Neural cell (in vitro differentiated cells): ENCODE measurements at regions not wholly inside any gene's neighbourhood (a gene's known extent, or its start where the extent isn't known, plus 50 kb on each side); places are given as distances from the start of the nearest gene placed in this dataset.

Experiments used
- H2AFZ ChIP-seq: fragments of 200-600, 300-800 bp; sonication (generic), shearing (Covaris generic); 2 replicates; pipeline ENCODE4 v1.6.0; 2014; ENCODE audit warnings: low read depth, mild to moderate bottlenecking, antibody characterized with exemption, low read length, moderate library complexity
- H3F3A ChIP-seq: fragments of 200-600 bp; shearing (Covaris generic); 2 replicates; pipeline ENCODE4 v1.6.1; 2016; ENCODE audit warnings: mild to moderate bottlenecking, moderate library complexity, mixed read lengths, antibody characterized with exemption, low read length; ENCODE audit not compliant: insufficient read depth, poor library complexity, severe bottlenecking
- H3K27ac ChIP-seq: fragments of 200-600, 300-800 bp; sonication (generic), shearing (Covaris generic); 2 replicates; pipeline ENCODE4 v1.5.1; 2014; ENCODE audit warnings: mild to moderate bottlenecking, low read length, moderate library complexity
- H3K27me3 ChIP-seq: fragments of 300-800, 200-600 bp; sonication (generic), shearing (Covaris generic); 2 replicates; pipeline ENCODE4 v1.6.0; 2014; ENCODE audit warnings: mild to moderate bottlenecking, low read depth, low read length, moderate library complexity; ENCODE audit not compliant: insufficient read depth
- H3K36me3 ChIP-seq: fragments of 300-800, 200-600 bp; sonication (generic), shearing (Covaris generic); 2 replicates; pipeline ENCODE4 v1.5.1; 2014; ENCODE audit warnings: mild to moderate bottlenecking, antibody characterized with exemption, low read length, moderate library complexity; ENCODE audit not compliant: insufficient read depth
- H3K4me2 ChIP-seq: fragments of 300-800, 200-600 bp; sonication (generic), shearing (Covaris generic); 2 replicates; pipeline ENCODE4 v1.6.0; 2014; ENCODE audit warnings: mild to moderate bottlenecking, low read length
- H3K4me3 ChIP-seq: fragments of 300-800, 200-600 bp; sonication (generic), shearing (Covaris generic); 2 replicates; pipeline ENCODE4 v1.5.1; 2014; ENCODE audit warnings: mild to moderate bottlenecking, low read length, moderate library complexity
- H3K79me2 ChIP-seq: fragments of 200-600 bp; shearing (Covaris generic); replicated peaks from 2 replicates; pipeline ENCODE4 v1.6.0; 2014; ENCODE audit warnings: mild to moderate bottlenecking, low read length, moderate library complexity; ENCODE audit not compliant: insufficient read depth
- H3K9ac ChIP-seq: fragments of 300-800, 200-600 bp; sonication (generic), shearing (Covaris generic); 2 replicates; pipeline ENCODE4 v1.6.1; 2016; ENCODE audit warnings: mild to moderate bottlenecking, low read length, mixed read lengths
- H3K9me2 ChIP-seq: fragments of 200-600 bp; shearing (Covaris generic); 2 replicates; pipeline ENCODE4 v1.6.1; 2016; ENCODE audit warnings: mild to moderate bottlenecking, low read length, mixed read lengths; ENCODE audit not compliant: insufficient read depth
- H3K9me3 ChIP-seq: fragments of 200-600, 300-800 bp; sonication (generic), shearing (Covaris generic); 2 replicates; pipeline ENCODE4 v1.6.1; 2016; ENCODE audit warnings: mild to moderate bottlenecking, mixed run types, low read length, moderate library complexity, mixed read lengths
- H4K20me1 ChIP-seq: fragments of 200-600 bp; shearing (Covaris generic); 2 replicates; pipeline ENCODE4 v1.6.1; 2016; ENCODE audit warnings: mild to moderate bottlenecking, mixed run types; ENCODE audit not compliant: insufficient read depth
- EP300 ChIP-seq: fragments of 450-650 bp; conservative IDR thresholded peaks from 2 replicates; pipeline ENCODE4 v1.6.1; 2014; ENCODE audit warnings: antibody characterized with exemption, mild to moderate bottlenecking, moderate library complexity; ENCODE audit not compliant: poor library complexity, severe bottlenecking
- EZH2 ChIP-seq: fragments of 200-600, 300-800 bp; shearing (Covaris generic), sonication (generic); IDR thresholded peaks from 2 replicates; pipeline ENCODE4 v1.6.1; 2014; ENCODE audit warnings: antibody characterized with exemption, low read length, borderline replicate concordance, mild to moderate bottlenecking; ENCODE audit not compliant: insufficient read depth, poor library complexity, severe bottlenecking
- MXI1 ChIP-seq: fragments of 450-650 bp; conservative IDR thresholded peaks from 2 replicates; pipeline ENCODE4 v1.6.1; 2014; ENCODE audit warnings: antibody characterized with exemption, mild to moderate bottlenecking; ENCODE audit not compliant: poor library complexity, severe bottlenecking
- POLR2AphosphoS5 ChIP-seq: IDR thresholded peaks from 2 replicates; pipeline ENCODE4 v1.6.1; 2012
- RAD21 ChIP-seq: fragments of 450-650 bp; conservative IDR thresholded peaks from 2 replicates; pipeline ENCODE4 v1.6.1; 2014; ENCODE audit warnings: antibody characterized with exemption, mild to moderate bottlenecking, moderate library complexity
- SMC3 ChIP-seq: fragments of 450-650 bp; conservative IDR thresholded peaks from 2 replicates; pipeline ENCODE4 v1.6.1; 2014; ENCODE audit warnings: antibody characterized with exemption, mild to moderate bottlenecking, moderate library complexity; ENCODE audit not compliant: poor library complexity
- TAF1 ChIP-seq: IDR thresholded peaks from 2 replicates; pipeline ENCODE4 v1.6.1; 2012; ENCODE audit warnings: low read depth
- TF ChIP-seq, protein P1 (sequence below): IDR thresholded peaks from 2 replicates; pipeline ENCODE4 v1.6.1; 2012; ENCODE audit warnings: borderline replicate concordance
- TF ChIP-seq, protein P2 (sequence below): fragments of 450-650 bp; IDR thresholded peaks from 2 replicates; pipeline ENCODE4 v1.5.1; 2014; ENCODE audit warnings: antibody characterized with exemption, mild to moderate bottlenecking, moderate library complexity; ENCODE audit not compliant: poor library complexity, severe bottlenecking

DNA sequence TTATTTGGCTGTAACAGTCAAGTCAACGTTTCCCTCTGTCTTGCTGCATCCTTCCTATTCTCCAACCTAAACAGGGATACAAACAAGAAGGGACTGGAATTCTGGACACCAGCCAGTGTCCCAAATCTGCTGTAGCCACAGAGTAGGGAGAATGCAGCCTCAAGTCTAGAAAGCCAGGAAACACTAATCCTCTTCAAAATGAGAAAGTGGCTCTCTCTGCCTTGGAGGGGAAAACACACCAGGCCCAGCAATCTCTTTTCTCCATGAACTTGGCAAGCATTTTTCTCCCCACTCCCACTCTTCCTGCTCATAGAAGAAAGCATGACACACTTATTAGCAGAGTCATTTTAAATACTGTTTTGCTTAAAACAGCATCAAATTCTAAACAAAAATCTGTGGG, 781.7 kb downstream of the SQOR start:
- Histone ChIP-seq H3K27ac (no peak overlapping the region), H3K4me3 (no peak overlapping the region), H3K9me3 (no peaks in the 10 kb centered on the region), H3K9me2 (no peaks in the 10 kb centered on the region), H4K20me1 (no peaks in the 10 kb centered on the region), H3K4me2 (no peak overlapping the region), H3K9ac (no peak overlapping the region), H3K79me2 (no peaks in the 10 kb centered on the region), H3K36me3 (no peaks in the 10 kb centered on the region), H3K27me3 (no peaks in the 10 kb centered on the region), H3F3A (no peaks in the 10 kb centered on the region), H2AFZ (no peak overlapping the region)
- TF ChIP-seq EZH2 (no peak), EP300 (no peak), RAD21 (no peak), SMC3 (no peak), MXI1 (no peak), POLR2AphosphoS5 (no peak), TAF1 (no peak)
- TF ChIP-seq, protein P1, sequence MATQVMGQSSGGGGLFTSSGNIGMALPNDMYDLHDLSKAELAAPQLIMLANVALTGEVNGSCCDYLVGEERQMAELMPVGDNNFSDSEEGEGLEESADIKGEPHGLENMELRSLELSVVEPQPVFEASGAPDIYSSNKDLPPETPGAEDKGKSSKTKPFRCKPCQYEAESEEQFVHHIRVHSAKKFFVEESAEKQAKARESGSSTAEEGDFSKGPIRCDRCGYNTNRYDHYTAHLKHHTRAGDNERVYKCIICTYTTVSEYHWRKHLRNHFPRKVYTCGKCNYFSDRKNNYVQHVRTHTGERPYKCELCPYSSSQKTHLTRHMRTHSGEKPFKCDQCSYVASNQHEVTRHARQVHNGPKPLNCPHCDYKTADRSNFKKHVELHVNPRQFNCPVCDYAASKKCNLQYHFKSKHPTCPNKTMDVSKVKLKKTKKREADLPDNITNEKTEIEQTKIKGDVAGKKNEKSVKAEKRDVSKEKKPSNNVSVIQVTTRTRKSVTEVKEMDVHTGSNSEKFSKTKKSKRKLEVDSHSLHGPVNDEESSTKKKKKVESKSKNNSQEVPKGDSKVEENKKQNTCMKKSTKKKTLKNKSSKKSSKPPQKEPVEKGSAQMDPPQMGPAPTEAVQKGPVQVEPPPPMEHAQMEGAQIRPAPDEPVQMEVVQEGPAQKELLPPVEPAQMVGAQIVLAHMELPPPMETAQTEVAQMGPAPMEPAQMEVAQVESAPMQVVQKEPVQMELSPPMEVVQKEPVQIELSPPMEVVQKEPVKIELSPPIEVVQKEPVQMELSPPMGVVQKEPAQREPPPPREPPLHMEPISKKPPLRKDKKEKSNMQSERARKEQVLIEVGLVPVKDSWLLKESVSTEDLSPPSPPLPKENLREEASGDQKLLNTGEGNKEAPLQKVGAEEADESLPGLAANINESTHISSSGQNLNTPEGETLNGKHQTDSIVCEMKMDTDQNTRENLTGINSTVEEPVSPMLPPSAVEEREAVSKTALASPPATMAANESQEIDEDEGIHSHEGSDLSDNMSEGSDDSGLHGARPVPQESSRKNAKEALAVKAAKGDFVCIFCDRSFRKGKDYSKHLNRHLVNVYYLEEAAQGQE: no peak
- TF ChIP-seq, protein P2, sequence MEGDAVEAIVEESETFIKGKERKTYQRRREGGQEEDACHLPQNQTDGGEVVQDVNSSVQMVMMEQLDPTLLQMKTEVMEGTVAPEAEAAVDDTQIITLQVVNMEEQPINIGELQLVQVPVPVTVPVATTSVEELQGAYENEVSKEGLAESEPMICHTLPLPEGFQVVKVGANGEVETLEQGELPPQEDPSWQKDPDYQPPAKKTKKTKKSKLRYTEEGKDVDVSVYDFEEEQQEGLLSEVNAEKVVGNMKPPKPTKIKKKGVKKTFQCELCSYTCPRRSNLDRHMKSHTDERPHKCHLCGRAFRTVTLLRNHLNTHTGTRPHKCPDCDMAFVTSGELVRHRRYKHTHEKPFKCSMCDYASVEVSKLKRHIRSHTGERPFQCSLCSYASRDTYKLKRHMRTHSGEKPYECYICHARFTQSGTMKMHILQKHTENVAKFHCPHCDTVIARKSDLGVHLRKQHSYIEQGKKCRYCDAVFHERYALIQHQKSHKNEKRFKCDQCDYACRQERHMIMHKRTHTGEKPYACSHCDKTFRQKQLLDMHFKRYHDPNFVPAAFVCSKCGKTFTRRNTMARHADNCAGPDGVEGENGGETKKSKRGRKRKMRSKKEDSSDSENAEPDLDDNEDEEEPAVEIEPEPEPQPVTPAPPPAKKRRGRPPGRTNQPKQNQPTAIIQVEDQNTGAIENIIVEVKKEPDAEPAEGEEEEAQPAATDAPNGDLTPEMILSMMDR: no peak

DNA sequence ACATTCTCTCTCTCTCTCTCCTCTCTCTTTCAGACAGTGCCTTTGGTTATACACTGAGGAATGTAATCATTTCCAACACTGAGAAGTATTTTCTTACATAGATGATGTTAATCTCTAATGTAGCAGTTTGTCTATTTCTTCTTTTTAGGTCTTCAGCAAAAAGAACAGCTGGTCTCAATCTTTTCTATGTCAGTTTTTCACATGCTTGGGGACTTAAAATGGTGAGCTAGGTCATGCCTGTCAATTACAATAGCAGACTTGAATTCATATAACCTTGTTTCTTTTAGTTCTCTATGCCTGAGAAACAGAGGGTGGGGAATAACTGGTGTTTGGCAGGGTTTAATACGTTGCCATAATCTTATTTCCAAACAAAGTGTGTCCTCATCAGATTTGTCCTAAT, 786.2 kb downstream of the SQOR start:
- Histone ChIP-seq H3K27me3 (no peaks in the 10 kb centered on the region), H3K36me3 (no peaks in the 10 kb centered on the region), H3K4me2 (no peak overlapping the region), H4K20me1 (no peaks in the 10 kb centered on the region), H3K9ac (no peak overlapping the region), H3F3A (no peaks in the 10 kb centered on the region), H3K9me3 (no peaks in the 10 kb centered on the region), H3K9me2 (no peaks in the 10 kb centered on the region), H3K79me2 (no peaks in the 10 kb centered on the region), H2AFZ (no peak overlapping the region), H3K27ac (no peak overlapping the region), H3K4me3 (no peak overlapping the region)
- no peak for TF ChIP-seq TAF1
- no peak for TF ChIP-seq RAD21
- no peak for TF ChIP-seq EZH2
- no peak for TF ChIP-seq SMC3
- no peak for TF ChIP-seq EP300
- no peak for TF ChIP-seq MXI1
- no peak for TF ChIP-seq POLR2AphosphoS5
- TF ChIP-seq, protein P2: no peak
- TF ChIP-seq, protein P1: no peak
